HepG2 (cell line): ENCODE measurements at regions not wholly inside any gene's neighbourhood (a gene's known extent, or its start where the extent isn't known, plus 50 kb on each side); places are given as distances from the start of the nearest gene placed in this dataset.

ENCODE experiments used
- ATAC-seq: fragments of 200-7000 bp; cut with Tn5 transposase; 3 replicates; pipeline ENCODE4 v1.9.1; 2020; ENCODE audit warnings: mild to moderate bottlenecking, moderate library complexity
- BruUV-seq: library from RNA; stranded (reverse); fragments of 400-500 nt; replicated peaks from 2 replicates; lab custom pipeline; 2021; lab: Mats Ljungman, UMichigan
- CTCF ChIA-PET: fragments of 300-600 bp; formaldehyde crosslinking; extraction: SDS; loops from one replicate; lab custom pipeline; 2021; ENCODE audit warnings: low total read pairs, inconsistent platforms, low intra/inter-chr PET ratio; lab: Yijun Ruan, JAX
- POLR2A ChIA-PET: fragments of 350-600 bp; sonication (Branson Sonifier 250); formaldehyde crosslinking; loops from one replicate; lab custom pipeline; 2020; ENCODE audit warnings: antibody characterized with exemption, inconsistent platforms; lab: Yijun Ruan, JAX
- DNase-seq: peaks from one replicate; pipeline ENCODE4 v3.0.0-alpha.2; 2015; ENCODE audit warnings: low spot score
- FAIRE-seq: peaks from 3 replicates; lab custom pipeline; 2011; peaks lifted over from hg19 to GRCh38; lab: Jason Lieb, UNC
- H2AFZ ChIP-seq: one replicate; pipeline ENCODE4 v1.6.1; 2011; ENCODE audit warnings: low read length, inconsistent platforms
- H3K27ac ChIP-seq: fragments of 300-600 bp; 3 replicates; pipeline ENCODE4 v1.8.0; 2011; ENCODE audit warnings: mixed run types, mild to moderate bottlenecking, mixed read lengths, low read length, inconsistent platforms; ENCODE audit not compliant: insufficient read depth; ENCODE audit errors: extremely low read length
- H3K27me3 ChIP-seq, 2 experiments: fragments of 200-600 bp in 1 of 2; 2 replicates in 1 of 2; 3 replicates in 1 of 2; pipeline versions ENCODE4 v1.6.0 to v1.8.0; 2011; ENCODE audit warnings: low read length in 2 of 2, mild to moderate bottlenecking in 2 of 2, moderate library complexity in 2 of 2, inconsistent platforms in 1 of 2; ENCODE audit not compliant: insufficient read depth in 2 of 2, control insufficient read depth in 1 of 2
- H3K36me3 ChIP-seq, 2 experiments: fragments of 200-600 bp in 1 of 2; replicated peaks in 1 of 2; 2 replicates in 1 of 2; 3 replicates in 1 of 2; pipeline versions ENCODE4 v1.5.1 to v1.8.0; 2011; ENCODE audit warnings: low read length in 2 of 2, inconsistent platforms in 1 of 2; ENCODE audit not compliant: insufficient read depth in 2 of 2, control insufficient read depth in 1 of 2
- H3K4me1 ChIP-seq: 2 replicates; pipeline ENCODE4 v1.5.1; 2012; ENCODE audit warnings: low read length, inconsistent platforms; ENCODE audit not compliant: insufficient read depth
- H3K4me2 ChIP-seq: 2 replicates; pipeline ENCODE4 v1.6.0; 2011; ENCODE audit warnings: low read depth, low read length, inconsistent platforms
- H3K4me3 ChIP-seq, 3 experiments: fragments of 200-600 bp in 1 of 3; sonication (generic), shearing (Covaris generic) in 1 of 3; replicated peaks in 1 of 3; 2 replicates each; pipeline ENCODE4 v1.5.1; 2011 to 2016; ENCODE audit warnings: low read length in 3 of 3, inconsistent platforms in 2 of 3, low read depth in 2 of 3, mild to moderate bottlenecking in 2 of 3, control low read depth in 1 of 3, mixed read lengths in 1 of 3; ENCODE audit not compliant: insufficient read depth in 1 of 3
- H3K79me2 ChIP-seq: one replicate; pipeline ENCODE4 v1.6.1; 2011; ENCODE audit warnings: low read length, inconsistent platforms; ENCODE audit not compliant: insufficient read depth
- H3K9ac ChIP-seq: 2 replicates; pipeline ENCODE4 v1.6.0; 2011; ENCODE audit warnings: mild to moderate bottlenecking, low read depth, low read length, inconsistent platforms; ENCODE audit not compliant: insufficient read depth
- H3K9me3 ChIP-seq: 2 replicates; pipeline ENCODE4 v1.5.1; 2012; ENCODE audit warnings: mild to moderate bottlenecking, low read length
- H4K20me1 ChIP-seq: 2 replicates; pipeline ENCODE4 v1.6.0; 2011; ENCODE audit warnings: inconsistent platforms, mild to moderate bottlenecking, low read length, moderate library complexity; ENCODE audit not compliant: insufficient read depth
- ARNT2 ChIP-seq: sonication (generic); formaldehyde crosslinking; IDR thresholded peaks from 2 replicates; pipeline ENCODE4 v1.8.0; 2022; ENCODE audit warnings: mild to moderate bottlenecking, low read depth, missing genetic modification reagents, moderate library complexity
- FOSL1 ChIP-seq: sonication (generic); formaldehyde crosslinking; IDR thresholded peaks from 2 replicates; pipeline ENCODE4 v1.9.0; 2021; ENCODE audit warnings: missing genetic modification reagents, borderline replicate concordance
- GTF3A ChIP-seq: sonication (generic); formaldehyde crosslinking; conservative IDR thresholded peaks from 2 replicates; pipeline ENCODE4 v1.4.0; 2020; ENCODE audit warnings: mild to moderate bottlenecking, missing genetic modification reagents
- IKZF1 ChIP-seq: fragments of 450-650 bp; IDR thresholded peaks from 2 replicates; pipeline ENCODE4 v1.7.1; 2016
- KDM6A ChIP-seq: IDR thresholded peaks from 2 replicates; pipeline ENCODE4 v1.6.1; 2016; ENCODE audit warnings: low read depth
- KLF9 ChIP-seq: IDR thresholded peaks from 2 replicates; pipeline ENCODE4 v1.6.1; 2016; ENCODE audit warnings: low read depth
- MAF1 ChIP-seq: sonication (generic); formaldehyde crosslinking; IDR thresholded peaks from 2 replicates; pipeline ENCODE4 v1.5.0; 2020; ENCODE audit warnings: missing genetic modification reagents, borderline replicate concordance
- MED8 ChIP-seq: sonication (generic); formaldehyde crosslinking; IDR thresholded peaks from 2 replicates; pipeline ENCODE4 v1.8.1; 2023; ENCODE audit warnings: mild to moderate bottlenecking, missing genetic modification reagents; ENCODE audit not compliant: insufficient replicate concordance
- MIER3 ChIP-seq: IDR thresholded peaks from 2 replicates; pipeline ENCODE4 v1.6.1; 2016; ENCODE audit warnings: missing compliant biosample characterization, borderline replicate concordance
- RBM39 ChIP-seq: fragments of 200-400 bp; formaldehyde crosslinking; IDR thresholded peaks from one replicate; pipeline ENCODE4 v1.6.1; 2018; ENCODE audit warnings: antibody characterized with exemption, mild to moderate bottlenecking, low read depth, low read length; ENCODE audit not compliant: poor library complexity, severe bottlenecking
- SNAPC5 ChIP-seq: sonication (generic); formaldehyde crosslinking; IDR thresholded peaks from 2 replicates; pipeline ENCODE4 v1.8.1; 2023; ENCODE audit warnings: mild to moderate bottlenecking, missing genetic modification reagents, borderline replicate concordance
- STAT6 ChIP-seq: sonication (generic); formaldehyde crosslinking; IDR thresholded peaks from 2 replicates; pipeline ENCODE4 v1.4.0; 2020; ENCODE audit warnings: missing genetic modification reagents, mild to moderate bottlenecking, borderline replicate concordance
- ZFP37 ChIP-seq: sonication (generic); formaldehyde crosslinking; IDR thresholded peaks from 2 replicates; pipeline ENCODE4 v1.4.0; 2020; ENCODE audit warnings: missing genetic modification reagents, borderline replicate concordance
- ZKSCAN8 ChIP-seq: IDR thresholded peaks from 2 replicates; pipeline ENCODE4 v1.6.1; 2016; ENCODE audit warnings: borderline replicate concordance, missing genetic modification reagents, missing compliant biosample characterization
- ZNF564 ChIP-seq: sonication (generic); formaldehyde crosslinking; IDR thresholded peaks from 2 replicates; pipeline ENCODE4 v1.8.1; 2023; ENCODE audit warnings: mild to moderate bottlenecking, missing genetic modification reagents
- ZNF737 ChIP-seq: sonication (generic); formaldehyde crosslinking; IDR thresholded peaks from 2 replicates; pipeline ENCODE4 v1.5.0; 2020; ENCODE audit warnings: missing genetic modification reagents, mild to moderate bottlenecking, borderline replicate concordance
- ZNF761 ChIP-seq: sonication (generic); formaldehyde crosslinking; conservative IDR thresholded peaks from 2 replicates; pipeline ENCODE4 v1.4.0; 2020; ENCODE audit warnings: mild to moderate bottlenecking, missing genetic modification reagents
- ZSCAN30 ChIP-seq: sonication (generic); formaldehyde crosslinking; IDR thresholded peaks from 2 replicates; pipeline ENCODE4 v1.5.0; 2020; ENCODE audit warnings: mild to moderate bottlenecking, missing genetic modification reagents
- WGBS: methylation state at CpG from one replicate; pipeline ENCODE4 v1.1.6; 2017; ENCODE audit warnings: low lambda C conversion rate; 5-methylcytosine and 5-hydroxymethylcytosine counted together
- in situ Hi-C: cut with HindIII; loops from 2 replicates; pipeline ENCODE4 v1.10.0; 2017; ENCODE audit warnings: low pct_unique_long_range_greater_than_20kb; ENCODE audit not compliant: extremely low pct_ligation_motif_present
- intact Hi-C: fragments of 100-400 bp; cut with micrococcal nuclease; formaldehyde crosslinking; loops from one replicate; pipeline ENCODE4 v1.10.0; 2022; ENCODE audit not compliant: unreplicated experiment

GRCh38 chr14:36019126-36019525 is 157.4 kb downstream of the PTCSC3 start:
- Histone ChIP-seq H3K27ac (no peak overlapping the region), H3K4me2 (no peak overlapping the region), H3K27me3 (no peaks in the 10 kb centered on the region; a peak in 2 of 5 replicates), H4K20me1 (no peaks in the 10 kb centered on the region), H3K79me2 (no peaks in the 10 kb centered on the region), H3K36me3 (no peaks in the 10 kb centered on the region), H3K9me3 (no peaks in the 10 kb centered on the region), H3K4me3 (no peak overlapping the region), H3K4me1 (no peaks in the 10 kb centered on the region), H3K9ac (no peak overlapping the region), H2AFZ (no peak overlapping the region)
- 59% methylated on average over 5 of the region's 5 CpGs for WGBS
- no peak for ATAC-seq
- in situ Hi-C loops = no loop called here
- no peak for DNase-seq
- no peak for FAIRE-seq
- TF ChIP-seq MAF1 (CRISPR knock-in tag) = no peak
- no peak for TF ChIP-seq FOSL1 (CRISPR knock-in tag)
- no peak for TF ChIP-seq IKZF1
- no peak for TF ChIP-seq ZSCAN30 (CRISPR knock-in tag)
- TF ChIP-seq ZNF564 (CRISPR knock-in tag) = no peak
- TF ChIP-seq ZFP37 = no peak
- TF ChIP-seq ZNF761 (CRISPR knock-in tag) = no peak
- TF ChIP-seq KLF9 (CRISPR knock-in tag) = no peak
- no peak for TF ChIP-seq GTF3A (CRISPR knock-in tag)
- no peak for TF ChIP-seq ZKSCAN8
- no peak for TF ChIP-seq MIER3 (CRISPR knock-in tag)
- no peak for TF ChIP-seq MED8 (CRISPR knock-in tag)
- TF ChIP-seq SNAPC5 (CRISPR knock-in tag) = no peak
- no peak for TF ChIP-seq STAT6 (CRISPR knock-in tag)
- TF ChIP-seq ARNT2 (CRISPR knock-in tag) = no peak
- no peak for TF ChIP-seq KDM6A
- no peak for TF ChIP-seq RBM39
- no peak for TF ChIP-seq ZNF737 (CRISPR knock-in tag)
- intact Hi-C loops = no loop called here
- no TSS peak for BruUV-seq
- CTCF ChIA-PET = no interaction called here
- POLR2A ChIA-PET = no interaction called here
